ENCODE measurements at regions not wholly inside any gene's neighbourhood (a gene's known extent, or its start where the extent isn't known, plus 50 kb on each side); places are given as distances from the start of the nearest gene placed in this dataset.

GRCh38 chr4:123193802-123194367, 202.7 kb upstream of the SPRY1 start:
- H3K27ac ChIP-seq = no peak overlapping the region
- H3K27me3 ChIP-seq = no peaks in the 10 kb centered on the region
- H3K4me3 ChIP-seq = no peak overlapping the region
- TF ChIP-seq CTCF (IDR thresholded peaks at IDR 0.05) (no peak), POLR2A (IDR thresholded peaks at IDR 0.05) (no peak)
- H3K36me3 ChIP-seq (ENCODE audit: low read depth, missing control alignments) = no peaks in the 10 kb centered on the region
- no peaks in the 10 kb centered on the region for H3K9me3 ChIP-seq
- 58 to 61% methylated on average over 3 of the region's 3 CpGs for WGBS, 2 donors
- no peak for DNase-seq
- intact Hi-C loops (cut with DNase I; ENCODE audit: low total_unique reads) = no loop called here
- H3K4me1 ChIP-seq = no peaks in the 10 kb centered on the region

GRCh38 chr4:123198706-123199105, 197.9 kb upstream of the SPRY1 start:
- TF ChIP-seq POLR2A (IDR thresholded peaks at IDR 0.05) (no peak), CTCF (IDR thresholded peaks at IDR 0.05) (no peak)
- Histone ChIP-seq H3K36me3 (ENCODE audit: low read depth, missing control alignments) (no peaks in the 10 kb centered on the region), H3K27me3 (no peaks in the 10 kb centered on the region), H3K27ac (no peak overlapping the region), H3K9me3 (no peaks in the 10 kb centered on the region), H3K4me3 (no peak overlapping the region), H3K4me1 (peaks cover 5% of the 10 kb centered on the region)
- intact Hi-C loops (cut with DNase I; ENCODE audit: low total_unique reads) = no loop called here
- DNase-seq = no peak
- 91 to 92% methylated on average over 2 of the region's 2 CpGs for WGBS, 2 donors

- Histone ChIP-seq H3K27me3 (no peaks in the 10 kb centered on the region), H3K4me1 (peaks cover 5% of the 10 kb centered on the region), H3K9me3 (no peaks in the 10 kb centered on the region), H3K27ac (no peak overlapping the region), H3K36me3 (ENCODE audit: low read depth, missing control alignments) (no peaks in the 10 kb centered on the region), H3K4me3 (no peak overlapping the region)
- 67 to 68% methylated on average over 7 of the region's 7 CpGs for WGBS, 2 donors
- no peak for DNase-seq
- TF ChIP-seq CTCF (IDR thresholded peaks at IDR 0.05) (no peak), POLR2A (IDR thresholded peaks at IDR 0.05) (no peak)
- intact Hi-C loops (cut with DNase I; ENCODE audit: low total_unique reads) = no loop called here
These were observed 196.3 kb upstream of the SPRY1 start for GRCh38 chr4:123200051-123200940.

- peaks cover 5% of the 10 kb centered on the region for H3K4me1 ChIP-seq
- no peaks in the 10 kb centered on the region for H3K36me3 ChIP-seq (ENCODE audit: low read depth, missing control alignments)
- H3K27me3 ChIP-seq = no peaks in the 10 kb centered on the region
- no peak overlapping the region for H3K4me3 ChIP-seq
- 55 to 82% methylated on average over 1 of the region's 1 CpG for WGBS, 2 donors
- DNase-seq = no peak
- TF ChIP-seq POLR2A (IDR thresholded peaks at IDR 0.05) (no peak), CTCF (IDR thresholded peaks at IDR 0.05) (no peak)
- no peaks in the 10 kb centered on the region for H3K9me3 ChIP-seq
- H3K27ac ChIP-seq = no peak overlapping the region
- intact Hi-C loops (cut with DNase I; ENCODE audit: low total_unique reads) = no loop called here
These were observed 191.9 kb upstream of the SPRY1 start for GRCh38 chr4:123204737-123205136.

All from testis (tissue), 2 donors.